Mesenchymal stem cell (in vitro differentiated cells and primary cell): ENCODE measurements at regions not wholly inside any gene's neighbourhood (a gene's known extent, or its start where the extent isn't known, plus 50 kb on each side); places are given as distances from the start of the nearest gene placed in this dataset.

Experiments used
- DNase-seq: peaks from one replicate; pipeline ENCODE4 v3.0.0-alpha.2; 2013
- H2AFZ ChIP-seq: one replicate; pipeline ENCODE4 v1.6.1; 2013; ENCODE audit warnings: low read depth, mild to moderate bottlenecking, control low read depth, inconsistent platforms, low read length, moderate library complexity
- H2AK5ac ChIP-seq: 2 replicates; pipeline ENCODE4 v1.6.1; 2013; ENCODE audit warnings: low read length, moderate library complexity, mild to moderate bottlenecking, inconsistent platforms; ENCODE audit not compliant: severe bottlenecking
- H2BK120ac ChIP-seq: one replicate; pipeline ENCODE4 v1.6.1; 2013; ENCODE audit warnings: low read depth, mild to moderate bottlenecking, inconsistent platforms, low read length, moderate library complexity
- H2BK12ac ChIP-seq, 2 experiments: one replicate each; pipeline ENCODE4 v1.6.1; 2013; ENCODE audit warnings: inconsistent platforms in 2 of 2, low read length in 2 of 2, mild to moderate bottlenecking in 2 of 2, moderate library complexity in 2 of 2, control low read depth in 1 of 2
- H2BK15ac ChIP-seq: one replicate; pipeline ENCODE4 v1.6.1; 2013; ENCODE audit warnings: mild to moderate bottlenecking, low read depth, inconsistent platforms; ENCODE audit not compliant: poor library complexity, severe bottlenecking
- H2BK5ac ChIP-seq: 2 replicates; pipeline ENCODE4 v1.6.1; 2013; ENCODE audit warnings: low read depth, mild to moderate bottlenecking, low read length, control low read depth, inconsistent platforms; ENCODE audit not compliant: poor library complexity, severe bottlenecking
- H3K14ac ChIP-seq, 2 experiments: one replicate each; pipeline ENCODE4 v1.6.1; 2013; ENCODE audit warnings: inconsistent platforms in 2 of 2, low read length in 2 of 2, control low read depth in 1 of 2, mild to moderate bottlenecking in 1 of 2, moderate library complexity in 1 of 2
- H3K18ac ChIP-seq, 2 experiments: one replicate each; pipeline ENCODE4 v1.6.1; 2013; ENCODE audit warnings: inconsistent platforms in 2 of 2, low read length in 2 of 2, control low read depth in 1 of 2, low read depth in 1 of 2, mild to moderate bottlenecking in 1 of 2
- H3K23ac ChIP-seq, 2 experiments: one replicate each; pipeline ENCODE4 v1.6.1; 2013; ENCODE audit warnings: inconsistent platforms in 2 of 2, low read length in 2 of 2, mild to moderate bottlenecking in 2 of 2, moderate library complexity in 2 of 2, control low read depth in 1 of 2
- H3K27ac ChIP-seq: 2 replicates; pipeline ENCODE4 v1.5.1; 2013; ENCODE audit warnings: mild to moderate bottlenecking, moderate library complexity, low read length, control low read depth, inconsistent platforms; ENCODE audit not compliant: poor library complexity, severe bottlenecking
- H3K27me3 ChIP-seq, 2 experiments: 2 replicates each; pipeline versions ENCODE4 v1.6.1 to v1.7.0; 2013; ENCODE audit warnings: low read length in 2 of 2, mild to moderate bottlenecking in 2 of 2, moderate library complexity in 2 of 2, control low read depth in 1 of 2, inconsistent platforms in 1 of 2; ENCODE audit not compliant: control insufficient read depth in 1 of 2, insufficient read depth in 1 of 2
- H3K36me3 ChIP-seq, 2 experiments: 2 replicates each; pipeline versions ENCODE4 v1.6.1 to v1.7.0; 2013; ENCODE audit warnings: low read length in 2 of 2, control low read depth in 1 of 2, inconsistent platforms in 1 of 2, low read depth in 1 of 2, mild to moderate bottlenecking in 1 of 2; ENCODE audit not compliant: insufficient read depth in 2 of 2, control insufficient read depth in 1 of 2
- H3K4ac ChIP-seq, 2 experiments: one replicate each; pipeline ENCODE4 v1.6.1; 2013; ENCODE audit warnings: inconsistent platforms in 2 of 2, low read length in 2 of 2, mild to moderate bottlenecking in 2 of 2, moderate library complexity in 2 of 2, control low read depth in 1 of 2, low read depth in 1 of 2
- H3K4me1 ChIP-seq: 2 replicates; pipeline ENCODE4 v1.6.1; 2013; ENCODE audit warnings: low read depth, low read length, control low read depth; ENCODE audit not compliant: control insufficient read depth, insufficient read depth
- H3K4me2 ChIP-seq: 2 replicates; pipeline ENCODE4 v1.6.1; 2013; ENCODE audit warnings: low read length, mild to moderate bottlenecking, inconsistent platforms; ENCODE audit not compliant: poor library complexity, severe bottlenecking
- H3K4me3 ChIP-seq, 2 experiments: 2 replicates each; pipeline versions ENCODE4 v1.5.1 to v1.7.0; 2013; ENCODE audit warnings: low read length in 2 of 2, mild to moderate bottlenecking in 2 of 2, control low read depth in 1 of 2, low read depth in 1 of 2; ENCODE audit not compliant: insufficient read depth in 1 of 2
- H3K79me1 ChIP-seq: replicated peaks from 2 replicates; pipeline ENCODE4 v1.6.1; 2013; ENCODE audit warnings: mild to moderate bottlenecking, control low read depth, low read length, inconsistent platforms; ENCODE audit not compliant: poor library complexity, severe bottlenecking
- H3K9ac ChIP-seq: 2 replicates; pipeline ENCODE4 v1.7.0; 2013; ENCODE audit warnings: mild to moderate bottlenecking, low read length, moderate library complexity
- H3K9me3 ChIP-seq: 2 replicates; pipeline ENCODE4 v1.7.0; 2013; ENCODE audit warnings: mild to moderate bottlenecking, low read length; ENCODE audit not compliant: control insufficient read depth
- H4K8ac ChIP-seq: one replicate; pipeline ENCODE4 v1.6.1; 2013; ENCODE audit warnings: inconsistent platforms, mild to moderate bottlenecking, low read length, moderate library complexity
- H4K91ac ChIP-seq: one replicate; pipeline ENCODE4 v1.6.1; 2013; ENCODE audit warnings: mild to moderate bottlenecking, low read length, inconsistent platforms
- WGBS: methylation state at CpG from one replicate; pipeline ENCODE4 v1.1.7; 2013; ENCODE audit warnings: mixed read lengths; 5-methylcytosine and 5-hydroxymethylcytosine counted together

GRCh38 chr9:23073136-23073535, 626.5 kb downstream of the DMRTA1 start:
- no peak for DNase-seq
- no peak overlapping the region for H2BK12ac ChIP-seq
- no peak overlapping the region for H2AK5ac ChIP-seq
- no peak overlapping the region for H4K8ac ChIP-seq
- H2AFZ ChIP-seq: no peak overlapping the region
- no peak overlapping the region for H3K9ac ChIP-seq
- H3K18ac ChIP-seq: no peak overlapping the region
- no peak overlapping the region for H2BK120ac ChIP-seq
- H2BK5ac ChIP-seq: no peak overlapping the region
- H2BK15ac ChIP-seq: no peak overlapping the region
- no peaks in the 10 kb centered on the region for H3K4me1 ChIP-seq
- no peak overlapping the region for H3K4me3 ChIP-seq
- no peaks in the 10 kb centered on the region for H3K79me1 ChIP-seq
- no peak overlapping the region for H4K91ac ChIP-seq
- no peaks in the 10 kb centered on the region for H3K9me3 ChIP-seq
- no peak overlapping the region for H3K4me2 ChIP-seq
- no CpG with 5 or more reads among the region's 1 CpG for WGBS
- H3K4ac ChIP-seq: no peak overlapping the region
- H3K36me3 ChIP-seq: no peaks in the 10 kb centered on the region
- H3K27me3 ChIP-seq: no peaks in the 10 kb centered on the region
- no peak overlapping the region for H3K23ac ChIP-seq
- H3K14ac ChIP-seq: no peak overlapping the region
- no peak overlapping the region for H3K27ac ChIP-seq

GRCh38 chr9:23079798-23080197, 633.2 kb downstream of the DMRTA1 start:
- no peak overlapping the region for H4K8ac ChIP-seq
- no peak overlapping the region for H3K9ac ChIP-seq
- no peak overlapping the region for H2AK5ac ChIP-seq
- H3K4ac ChIP-seq: no peak overlapping the region
- H3K27ac ChIP-seq: no peak overlapping the region
- no peak overlapping the region for H3K14ac ChIP-seq
- no peak for DNase-seq
- H2AFZ ChIP-seq: no peak overlapping the region
- no peaks in the 10 kb centered on the region for H3K36me3 ChIP-seq
- H2BK12ac ChIP-seq: no peak overlapping the region
- no peak overlapping the region for H3K4me2 ChIP-seq
- no peak overlapping the region for H3K18ac ChIP-seq
- H3K9me3 ChIP-seq: no peaks in the 10 kb centered on the region
- H4K91ac ChIP-seq: no peak overlapping the region
- no CpG with 5 or more reads among the region's 2 CpGs for WGBS
- H3K4me3 ChIP-seq: no peak overlapping the region
- H3K23ac ChIP-seq: no peak overlapping the region
- H2BK15ac ChIP-seq: no peak overlapping the region
- H3K27me3 ChIP-seq: no peaks in the 10 kb centered on the region
- no peaks in the 10 kb centered on the region for H3K4me1 ChIP-seq
- H3K79me1 ChIP-seq: no peaks in the 10 kb centered on the region
- no peak overlapping the region for H2BK120ac ChIP-seq
- no peak overlapping the region for H2BK5ac ChIP-seq

GRCh38 chr9:23081377-23081776, 634.8 kb downstream of the DMRTA1 start:
- Histone ChIP-seq H2BK15ac (no peak overlapping the region), H3K18ac (no peak overlapping the region), H3K27ac (no peak overlapping the region), H2BK12ac (no peak overlapping the region), H2BK5ac (no peak overlapping the region), H4K91ac (no peak overlapping the region), H3K23ac (no peak overlapping the region), H3K36me3 (no peaks in the 10 kb centered on the region), H3K4me2 (no peak overlapping the region), H3K4me3 (no peak overlapping the region), H2AK5ac (no peak overlapping the region), H2BK120ac (no peak overlapping the region), H3K9ac (no peak overlapping the region), H3K9me3 (no peaks in the 10 kb centered on the region), H3K79me1 (no peaks in the 10 kb centered on the region), H3K4me1 (no peaks in the 10 kb centered on the region), H3K27me3 (no peaks in the 10 kb centered on the region), H2AFZ (no peak overlapping the region), H3K4ac (no peak overlapping the region), H4K8ac (no peak overlapping the region), H3K14ac (no peak overlapping the region)
- no peak for DNase-seq
- WGBS: 86% methylated on average over 5 of the region's 5 CpGs

- H2BK12ac ChIP-seq: no peak overlapping the region
- 49% methylated on average over 5 of the region's 5 CpGs for WGBS
Observed at GRCh38 chr9:23088932-23089364, 642.3 kb downstream of the DMRTA1 start.

More at GRCh38 chr9:23088932-23089364, 642.3 kb downstream of the DMRTA1 start:
- no peak overlapping the region for H2AFZ ChIP-seq
- H2BK120ac ChIP-seq: no peak overlapping the region
- DNase-seq: no peak
- H2AK5ac ChIP-seq: no peak overlapping the region
- no peaks in the 10 kb centered on the region for H3K9me3 ChIP-seq
- H3K23ac ChIP-seq: peak overlapping the region in 1 of 2 experiments; percentile 35
- H2BK5ac ChIP-seq: no peak overlapping the region
- no peaks in the 10 kb centered on the region for H3K27me3 ChIP-seq
- no peaks in the 10 kb centered on the region for H3K36me3 ChIP-seq
- H3K4me2 ChIP-seq: no peak overlapping the region
- no peak overlapping the region for H3K4ac ChIP-seq
- H3K4me1 ChIP-seq: no peaks in the 10 kb centered on the region
- no peak overlapping the region for H3K9ac ChIP-seq
- H3K14ac ChIP-seq: no peak overlapping the region
- no peak overlapping the region for H4K8ac ChIP-seq
- H3K4me3 ChIP-seq: no peak overlapping the region
- no peak overlapping the region for H3K18ac ChIP-seq
- no peak overlapping the region for H3K27ac ChIP-seq
- H4K91ac ChIP-seq: no peak overlapping the region
- no peaks in the 10 kb centered on the region for H3K79me1 ChIP-seq
- no peak overlapping the region for H2BK15ac ChIP-seq
